ENCODE measurements at regions not wholly inside any gene's neighbourhood (a gene's known extent, or its start where the extent isn't known, plus 50 kb on each side); places are given as distances from the start of the nearest gene placed in this dataset.

GRCh38 chr5:88436290-88436689 lies 167.6 kb upstream of the TMEM161B start (continued):
- TF ChIP-seq ZNF462 (CRISPR knock-in tag; IDR thresholded peaks at IDR 0.05) (no peak), ZNF114 (CRISPR knock-in tag; IDR thresholded peaks at IDR 0.05) (no peak), ETS1 (IDR thresholded peaks at IDR 0.05) (no peak), REST (IDR thresholded peaks at IDR 0.05; ENCODE audit: unreplicated experiment) (no peak), EZH2 (IDR thresholded peaks at IDR 0.05; ENCODE audit: low read depth, unreplicated experiment) (no peak), NANOG (IDR thresholded peaks at IDR 0.05; ENCODE audit: borderline replicate concordance) (no peak)

All from GM23338 (cell line).